ENCODE measurements at regions not wholly inside any gene's neighbourhood (a gene's known extent, or its start where the extent isn't known, plus 50 kb on each side); places are given as distances from the start of the nearest gene placed in this dataset.

DNA sequence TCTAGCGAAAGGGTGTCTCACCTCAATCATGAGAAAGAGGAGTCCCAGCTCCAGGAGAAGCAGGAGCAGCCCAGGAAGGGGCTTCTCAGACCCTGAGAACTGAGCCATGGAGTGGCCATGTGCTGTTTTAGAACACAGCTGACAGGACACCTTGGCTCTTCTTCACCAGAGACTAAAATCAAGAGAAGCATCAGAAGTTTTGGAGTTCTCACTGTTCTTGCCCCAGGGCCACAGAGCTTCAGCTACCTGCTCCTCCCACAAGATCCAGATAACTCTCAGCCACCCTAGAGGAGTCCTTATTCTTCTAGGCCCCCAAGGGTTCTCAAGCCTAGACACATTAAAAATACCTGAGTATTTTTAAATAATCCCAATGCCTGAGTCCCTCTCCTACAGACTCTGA is 99.6 kb upstream of the ATP8B1 start:
- Mint-ChIP-seq H3K4me3 (ENCODE audit: unreplicated experiment) (no peak overlapping the region), H3K27ac (ENCODE audit: unreplicated experiment) (no peak overlapping the region), H3K36me3 (ENCODE audit: low read depth, unreplicated experiment) (no peaks in the 10 kb centered on the region), H3K4me1 (ENCODE audit: unreplicated experiment) (peaks cover 13% of the 10 kb centered on the region), H3K9me3 (ENCODE audit: unreplicated experiment) (no peaks in the 10 kb centered on the region), H3K27me3 (ENCODE audit: unreplicated experiment) (no peaks in the 10 kb centered on the region)
- TF ChIP-seq, protein P1, sequence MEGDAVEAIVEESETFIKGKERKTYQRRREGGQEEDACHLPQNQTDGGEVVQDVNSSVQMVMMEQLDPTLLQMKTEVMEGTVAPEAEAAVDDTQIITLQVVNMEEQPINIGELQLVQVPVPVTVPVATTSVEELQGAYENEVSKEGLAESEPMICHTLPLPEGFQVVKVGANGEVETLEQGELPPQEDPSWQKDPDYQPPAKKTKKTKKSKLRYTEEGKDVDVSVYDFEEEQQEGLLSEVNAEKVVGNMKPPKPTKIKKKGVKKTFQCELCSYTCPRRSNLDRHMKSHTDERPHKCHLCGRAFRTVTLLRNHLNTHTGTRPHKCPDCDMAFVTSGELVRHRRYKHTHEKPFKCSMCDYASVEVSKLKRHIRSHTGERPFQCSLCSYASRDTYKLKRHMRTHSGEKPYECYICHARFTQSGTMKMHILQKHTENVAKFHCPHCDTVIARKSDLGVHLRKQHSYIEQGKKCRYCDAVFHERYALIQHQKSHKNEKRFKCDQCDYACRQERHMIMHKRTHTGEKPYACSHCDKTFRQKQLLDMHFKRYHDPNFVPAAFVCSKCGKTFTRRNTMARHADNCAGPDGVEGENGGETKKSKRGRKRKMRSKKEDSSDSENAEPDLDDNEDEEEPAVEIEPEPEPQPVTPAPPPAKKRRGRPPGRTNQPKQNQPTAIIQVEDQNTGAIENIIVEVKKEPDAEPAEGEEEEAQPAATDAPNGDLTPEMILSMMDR (IDR thresholded peaks at IDR 0.05; ENCODE audit: unreplicated experiment): no peak
- DNase-seq (ENCODE audit: low spot score): no peak

DNA sequence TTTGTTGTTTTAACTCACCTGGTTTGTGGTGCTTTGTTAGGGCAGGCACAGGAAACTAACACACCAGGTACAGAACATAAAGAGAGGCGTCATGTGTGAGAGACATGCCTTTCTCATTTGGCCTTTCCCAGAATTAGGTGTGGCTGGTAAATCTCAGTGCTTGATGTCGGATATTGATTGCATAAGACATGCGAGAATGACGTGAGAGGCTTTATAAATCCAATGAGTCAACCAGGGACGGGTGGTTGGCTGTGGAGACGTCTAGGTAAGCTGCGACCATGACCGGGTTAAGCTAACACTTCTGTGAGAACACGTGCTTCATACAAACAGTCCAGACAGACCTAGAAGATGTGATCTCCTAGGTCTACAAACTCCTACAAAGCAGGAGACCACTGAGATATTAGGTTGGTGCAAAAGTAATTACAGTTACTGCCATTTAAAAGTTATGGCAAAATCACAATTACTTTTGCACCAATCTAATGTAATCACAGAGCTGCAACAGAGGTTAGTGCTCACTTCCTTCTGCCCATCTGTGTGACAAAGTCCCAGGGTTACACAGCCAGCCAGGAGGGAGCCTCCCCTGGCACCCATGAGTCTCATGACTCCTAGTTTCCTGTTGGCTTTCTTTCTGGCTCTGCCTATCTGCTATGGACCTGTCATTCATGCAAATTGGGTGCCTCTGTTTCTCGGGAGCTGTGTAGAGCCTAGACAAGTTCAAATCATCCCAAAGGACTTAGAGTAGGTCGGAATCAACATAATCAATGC is 98.9 kb upstream of the ATP8B1 start:
- no peak for DNase-seq (ENCODE audit: low spot score)
- no peaks in the 10 kb centered on the region for H3K27me3 Mint-ChIP-seq (ENCODE audit: unreplicated experiment)
- H3K4me3 Mint-ChIP-seq (ENCODE audit: unreplicated experiment): no peak overlapping the region
- TF ChIP-seq, protein P1 (IDR thresholded peaks at IDR 0.05; ENCODE audit: unreplicated experiment): no peak
- H3K9me3 Mint-ChIP-seq (ENCODE audit: unreplicated experiment): no peaks in the 10 kb centered on the region
- peaks cover 9% of the 10 kb centered on the region for H3K4me1 Mint-ChIP-seq (ENCODE audit: unreplicated experiment)
- no peaks in the 10 kb centered on the region for H3K36me3 Mint-ChIP-seq (ENCODE audit: low read depth, unreplicated experiment)
- H3K27ac Mint-ChIP-seq (ENCODE audit: unreplicated experiment): no peak overlapping the region

DNA sequence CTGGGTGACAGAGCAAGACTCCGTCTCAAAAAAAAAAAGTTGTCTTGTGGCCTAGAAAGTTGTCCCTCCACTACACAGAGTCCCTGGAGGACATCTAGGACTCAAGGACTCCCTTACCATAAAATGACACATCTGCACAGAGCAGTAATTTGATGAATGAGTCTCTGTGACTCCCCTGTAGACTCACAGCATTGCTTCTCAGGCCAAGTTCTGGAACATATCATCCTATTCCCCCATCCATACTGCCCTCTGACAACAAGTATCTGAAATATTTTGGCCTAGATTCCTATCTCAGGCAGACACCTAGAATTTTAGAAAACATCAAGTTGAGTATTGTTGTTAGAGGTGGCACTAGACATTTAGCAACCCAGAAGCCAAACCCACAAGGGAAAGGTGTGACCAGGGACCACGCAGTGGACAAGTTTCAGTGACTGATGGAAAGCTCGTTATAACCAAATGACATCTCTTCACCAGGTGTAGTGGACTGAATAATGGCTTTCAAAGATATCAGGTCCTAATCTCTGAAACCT is 97.9 kb upstream of the ATP8B1 start:
- Mint-ChIP-seq H3K36me3 (ENCODE audit: low read depth, unreplicated experiment) (no peaks in the 10 kb centered on the region), H3K9me3 (ENCODE audit: unreplicated experiment) (no peaks in the 10 kb centered on the region), H3K27ac (ENCODE audit: unreplicated experiment) (peak overlapping the region; percentile 3), H3K4me1 (ENCODE audit: unreplicated experiment) (peaks cover 5% of the 10 kb centered on the region), H3K4me3 (ENCODE audit: unreplicated experiment) (peak overlapping the region; percentile 79), H3K27me3 (ENCODE audit: unreplicated experiment) (no peaks in the 10 kb centered on the region)
- no peak for DNase-seq (ENCODE audit: low spot score)
- TF ChIP-seq, protein P1 (IDR thresholded peaks at IDR 0.05; ENCODE audit: unreplicated experiment): no peak

DNA sequence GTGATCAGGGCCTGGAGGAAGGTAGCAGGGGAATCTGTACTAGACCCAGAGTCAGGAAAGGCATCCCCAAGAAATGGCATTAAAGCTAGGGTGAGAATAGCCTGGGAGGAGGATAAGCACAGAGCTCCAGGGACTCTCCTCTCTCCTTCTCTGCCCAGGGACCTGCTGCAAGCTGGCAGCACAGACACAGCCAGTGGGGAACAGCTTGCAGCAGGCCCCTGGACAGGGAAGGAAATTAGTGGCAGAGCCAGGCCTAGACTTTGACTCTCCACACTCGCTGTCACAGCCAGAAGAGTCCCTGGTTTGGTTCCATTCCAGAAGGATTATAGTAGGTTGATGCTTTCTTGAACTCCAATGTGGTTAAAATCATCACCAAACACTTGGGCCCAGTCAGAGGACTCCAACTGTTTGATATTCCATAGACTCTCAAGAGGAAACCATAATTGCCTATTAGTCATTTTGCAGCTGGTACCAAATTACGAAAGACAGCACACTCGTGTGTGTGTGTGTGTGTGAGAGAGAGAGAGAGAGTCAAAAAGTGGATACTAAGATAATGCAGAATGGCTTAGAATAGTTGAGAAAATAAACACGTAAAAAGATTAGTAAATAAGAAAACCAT is 95.5 kb upstream of the ATP8B1 start:
- Mint-ChIP-seq H3K27ac (ENCODE audit: unreplicated experiment) (no peak overlapping the region), H3K27me3 (ENCODE audit: unreplicated experiment) (no peaks in the 10 kb centered on the region), H3K4me1 (ENCODE audit: unreplicated experiment) (peaks cover 11% of the 10 kb centered on the region), H3K36me3 (ENCODE audit: low read depth, unreplicated experiment) (no peaks in the 10 kb centered on the region), H3K9me3 (ENCODE audit: unreplicated experiment) (no peaks in the 10 kb centered on the region), H3K4me3 (ENCODE audit: unreplicated experiment) (no peak overlapping the region)
- TF ChIP-seq, protein P1 (IDR thresholded peaks at IDR 0.05; ENCODE audit: unreplicated experiment): no peak
- no peak for DNase-seq (ENCODE audit: low spot score)

- Mint-ChIP-seq H3K9me3 (ENCODE audit: unreplicated experiment) (no peaks in the 10 kb centered on the region), H3K4me3 (ENCODE audit: unreplicated experiment) (no peak overlapping the region), H3K36me3 (ENCODE audit: low read depth, unreplicated experiment) (no peaks in the 10 kb centered on the region), H3K4me1 (ENCODE audit: unreplicated experiment) (peaks cover 11% of the 10 kb centered on the region), H3K27me3 (ENCODE audit: unreplicated experiment) (no peaks in the 10 kb centered on the region), H3K27ac (ENCODE audit: unreplicated experiment) (no peak overlapping the region)
- no peak for DNase-seq (ENCODE audit: low spot score)
- TF ChIP-seq, protein P1 (IDR thresholded peaks at IDR 0.05; ENCODE audit: unreplicated experiment): no peak
Measured at GRCh38 chr18:57895182-57895581, 92.1 kb upstream of the ATP8B1 start.

All from endothelial cell (in vitro differentiated cells).